GM21723 (cell line): ENCODE measurements at regions not wholly inside any gene's neighbourhood (a gene's known extent, or its start where the extent isn't known, plus 50 kb on each side); places are given as distances from the start of the nearest gene placed in this dataset.

Experiments
- ATAC-seq: cut with Tn5 transposase; IDR thresholded peaks from one replicate; pipeline ENCODE4 v1.9.1; 2021; ENCODE audit warnings: mild to moderate bottlenecking, moderate library complexity; ENCODE audit not compliant: unreplicated experiment

GRCh38 chrX:9087271-9088040 is 53.5 kb upstream of the FAM9B start:
- no peak for ATAC-seq

GRCh38 chrX:9088896-9089295 is 55.0 kb upstream of the FAM9B start:
- no peak for ATAC-seq

- no peak for ATAC-seq
Measured at GRCh38 chrX:9090766-9091165, 56.8 kb upstream of the FAM9B start.

DNA sequence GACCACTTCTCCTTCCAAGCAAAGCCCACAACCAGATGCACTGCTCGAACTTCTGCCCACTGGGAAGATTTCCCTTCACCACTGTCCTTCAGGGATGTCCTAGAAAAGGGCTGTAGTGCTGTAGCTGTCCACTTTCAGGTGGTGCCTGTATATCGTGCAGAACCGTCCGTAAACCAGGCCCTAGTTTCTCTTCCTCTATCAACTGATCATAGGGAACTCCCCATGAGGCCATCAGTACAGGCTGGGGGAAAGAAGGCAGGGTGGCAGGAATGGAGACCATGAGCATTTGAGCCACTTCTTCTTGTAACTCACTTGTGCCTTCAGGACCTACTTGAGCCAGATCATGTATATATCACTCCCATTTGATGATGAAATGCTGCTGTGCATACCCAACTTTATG is 57.3 kb upstream of the FAM9B start:
- ATAC-seq = no peak

DNA sequence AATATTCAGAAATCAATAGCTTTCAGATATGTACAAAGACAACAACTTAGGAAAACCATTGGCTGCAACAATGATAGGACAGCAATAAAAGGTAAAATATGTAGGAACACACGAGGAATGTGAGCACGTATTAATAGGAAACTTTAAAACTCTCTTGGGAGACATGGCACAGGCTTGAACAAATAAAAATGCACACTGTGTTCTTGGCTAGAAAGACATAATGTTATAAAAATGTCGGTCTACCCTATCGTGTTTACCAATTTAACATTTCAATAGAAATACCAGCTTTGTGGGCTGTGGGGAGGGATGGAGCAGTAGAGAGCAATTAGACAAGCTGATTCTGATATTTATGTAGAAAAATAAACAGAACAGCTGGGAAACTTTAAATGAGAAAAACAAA is 69.0 kb upstream of the FAM9B start:
- ATAC-seq = no peak

- ATAC-seq = no peak
Measured at GRCh38 chrX:9108054-9108453, 74.1 kb upstream of the FAM9B start.

DNA sequence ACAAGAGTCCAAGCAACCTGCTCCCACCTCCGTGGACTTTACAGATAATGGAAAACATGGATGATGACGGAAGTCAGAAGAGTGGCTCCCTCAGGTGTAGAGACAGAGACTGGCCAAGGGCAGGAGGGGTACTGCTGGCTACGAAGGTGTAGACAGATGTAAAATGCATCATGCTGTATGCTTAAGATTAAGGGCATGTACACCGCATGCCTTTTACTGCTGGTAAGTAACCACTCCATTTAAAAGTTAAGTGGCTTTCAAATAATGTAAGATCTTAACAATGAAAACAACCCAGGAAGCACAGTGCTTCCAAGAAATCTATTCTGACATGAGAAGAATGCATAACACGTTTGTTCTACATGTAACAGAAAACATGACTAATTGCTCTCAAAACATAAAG is 76.9 kb upstream of the FAM9B start:
- no peak for ATAC-seq

GRCh38 chrX:9114245-9114644 is 80.3 kb upstream of the FAM9B start:
- ATAC-seq = no peak

DNA sequence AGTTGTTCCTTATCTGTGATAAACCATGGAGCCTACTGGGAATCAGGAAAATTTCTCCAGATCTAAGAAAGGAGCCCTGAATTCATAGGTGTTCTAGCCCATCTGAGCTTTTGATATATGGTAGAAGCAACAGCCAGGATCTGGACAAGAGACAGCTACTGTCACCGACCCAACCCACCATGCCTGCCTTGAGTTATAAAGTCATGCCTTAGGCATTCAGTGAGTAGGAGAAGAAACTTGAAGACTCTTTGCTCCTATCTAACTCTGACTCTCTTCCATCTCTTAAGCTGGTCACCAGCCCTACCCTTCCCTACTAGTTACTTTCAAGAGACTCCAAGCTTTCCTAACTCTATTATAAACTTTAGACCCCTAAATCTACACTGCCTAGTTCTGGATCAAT is 83.9 kb upstream of the FAM9B start:
- ATAC-seq = no peak

- no peak for ATAC-seq
Measured at GRCh38 chrX:9122519-9123245, 88.8 kb upstream of the FAM9B start.

- no peak for ATAC-seq
Measured at GRCh38 chrX:9127986-9128385, 94.1 kb upstream of the FAM9B start.

- no peak for ATAC-seq
Measured at GRCh38 chrX:9130031-9130430, 96.1 kb upstream of the FAM9B start.

- ATAC-seq = no peak
Measured at GRCh38 chrX:9131066-9131465, 97.1 kb upstream of the FAM9B start.

DNA sequence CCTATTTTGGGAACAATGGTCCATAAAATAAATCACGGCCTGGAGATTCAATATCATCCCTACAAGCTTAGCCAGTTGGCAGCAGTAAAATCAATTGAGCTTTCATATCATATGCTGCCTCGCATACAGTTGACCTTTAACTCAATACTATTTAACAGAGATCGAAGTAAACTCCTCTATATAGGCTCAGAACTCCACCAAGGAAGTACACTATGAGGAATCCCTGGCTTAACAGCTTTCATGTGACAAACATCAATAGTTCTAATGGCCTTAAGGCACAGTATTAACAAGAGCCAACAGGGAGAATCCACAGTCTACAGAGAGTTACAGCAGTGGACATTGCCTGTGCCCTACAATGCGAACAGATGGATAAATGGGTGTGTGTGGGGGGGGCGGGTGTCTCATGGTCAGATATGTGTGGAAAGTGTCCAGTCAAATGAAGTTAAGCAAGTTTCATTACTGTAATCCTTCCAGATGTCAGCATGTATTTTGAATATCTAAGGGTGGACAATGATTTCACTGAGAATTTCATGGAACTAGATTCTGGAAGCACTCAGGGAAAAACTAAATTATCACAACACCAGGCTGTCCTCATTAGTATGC is 98.2 kb upstream of the FAM9B start:
- ATAC-seq = no peak

DNA sequence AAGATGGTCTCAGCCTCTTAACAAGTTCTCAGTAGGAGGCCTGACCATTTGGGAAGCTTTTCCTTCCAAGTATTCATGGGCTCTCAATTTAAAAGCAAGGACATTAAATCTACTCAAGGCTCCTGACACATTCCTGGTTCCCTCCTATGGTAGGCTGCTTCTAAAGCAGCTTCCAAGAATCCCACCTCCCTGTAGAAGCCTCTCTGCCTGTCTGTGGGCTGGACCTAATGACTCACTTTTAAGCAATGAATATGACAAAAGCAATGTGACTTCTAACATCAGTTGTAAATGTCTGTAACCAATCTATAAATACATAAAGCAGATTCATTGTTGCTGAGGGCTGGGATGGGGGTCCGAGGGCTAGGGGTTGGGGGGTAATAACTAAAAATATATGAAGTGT is 99.5 kb upstream of the FAM9B start:
- ATAC-seq = no peak

GRCh38 chrX:9134366-9134765 is 100.4 kb upstream of the FAM9B start:
- no peak for ATAC-seq

GRCh38 chrX:9135901-9136510 is 102.1 kb upstream of the FAM9B start:
- ATAC-seq = no peak

DNA sequence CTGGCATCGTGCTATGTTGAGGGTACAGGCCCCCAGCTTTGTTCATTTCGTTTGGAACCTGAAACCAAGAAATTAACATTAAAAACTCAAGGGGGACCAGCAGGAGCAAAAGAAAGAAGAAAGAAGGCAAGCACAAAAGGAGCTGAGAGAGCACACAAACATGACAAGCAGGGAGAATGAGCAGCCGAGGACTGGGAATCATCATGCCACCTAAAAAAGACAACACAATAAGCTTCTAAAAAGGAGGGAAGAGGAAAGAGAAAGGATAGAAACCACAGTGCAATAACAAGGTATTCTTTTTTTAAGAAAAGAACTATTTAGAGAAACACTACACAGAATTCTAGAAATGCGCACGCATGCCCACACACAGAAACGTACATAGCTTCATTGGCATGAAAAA is 103.2 kb upstream of the FAM9B start:
- ATAC-seq = no peak

DNA sequence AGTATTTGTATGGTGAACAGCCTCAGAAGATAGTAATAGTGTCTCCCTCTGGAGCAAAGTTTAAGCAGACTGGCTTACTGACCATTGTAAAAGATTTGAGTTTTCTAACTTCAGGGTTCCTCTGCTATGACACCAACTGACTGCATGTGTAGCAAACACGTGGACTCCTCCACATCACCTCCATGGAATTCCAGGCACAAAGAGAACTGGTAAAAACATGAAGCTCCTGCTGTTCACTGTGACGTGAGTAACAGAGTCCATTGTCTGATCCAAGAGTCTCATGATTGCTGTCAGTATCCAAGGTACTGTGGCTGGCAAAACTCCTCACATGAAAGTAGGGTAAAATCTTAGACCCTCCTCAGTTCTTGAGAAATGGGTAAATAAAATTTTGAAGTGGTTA is 107.6 kb upstream of the FAM9B start:
- no peak for ATAC-seq

GRCh38 chrX:9144701-9145241 is 110.8 kb upstream of the FAM9B start:
- no peak for ATAC-seq

GRCh38 chrX:9146657-9147056 is 112.7 kb upstream of the FAM9B start:
- ATAC-seq = no peak
